ENCODE measurements at regions not wholly inside any gene's neighbourhood (a gene's known extent, or its start where the extent isn't known, plus 50 kb on each side); places are given as distances from the start of the nearest gene placed in this dataset.

DNA sequence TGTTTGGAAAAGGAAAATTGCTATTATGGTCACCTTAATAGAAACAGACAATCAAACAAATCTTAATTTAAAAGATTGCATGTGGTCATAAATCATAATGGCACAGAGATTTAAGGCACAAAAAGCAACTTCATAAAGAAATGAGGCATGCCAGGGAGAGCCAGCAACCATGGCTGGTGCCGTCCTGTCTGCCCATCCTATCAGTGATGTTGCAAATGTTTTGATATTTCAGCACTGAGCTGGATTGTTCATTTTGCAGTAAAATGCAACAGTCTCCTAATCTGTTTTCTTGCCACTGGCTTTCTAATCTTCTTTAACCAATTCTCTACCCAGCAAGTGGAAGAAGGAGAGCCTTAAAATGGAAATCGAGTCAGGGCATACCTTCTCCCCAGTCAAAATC lies 249.8 kb downstream of the SAMD5 start:
- no peak for DNase-seq (ENCODE audit: low spot score)

GRCh38 chr6:147759093-147759492 lies 250.6 kb downstream of the SAMD5 start:
- no peak for DNase-seq (ENCODE audit: low spot score)

DNA sequence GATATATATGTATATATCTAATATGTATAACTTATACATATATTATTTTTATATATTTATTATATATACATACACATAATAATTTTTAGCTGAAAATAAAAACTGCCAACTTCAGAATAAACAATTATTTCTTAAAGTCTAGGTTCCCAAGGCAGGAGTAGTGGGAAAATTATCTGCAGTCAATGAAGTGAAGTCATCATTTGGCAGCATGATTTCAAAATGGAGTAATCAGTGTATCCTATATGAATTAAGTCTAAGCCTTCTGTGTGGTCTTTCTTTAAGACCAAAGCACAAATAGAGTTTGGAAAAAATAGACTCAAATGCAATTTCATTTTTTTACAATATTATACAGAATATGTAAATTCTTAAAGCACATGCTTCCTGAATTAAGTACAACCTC lies 251.0 kb downstream of the SAMD5 start:
- DNase-seq (ENCODE audit: low spot score): no peak

DNA sequence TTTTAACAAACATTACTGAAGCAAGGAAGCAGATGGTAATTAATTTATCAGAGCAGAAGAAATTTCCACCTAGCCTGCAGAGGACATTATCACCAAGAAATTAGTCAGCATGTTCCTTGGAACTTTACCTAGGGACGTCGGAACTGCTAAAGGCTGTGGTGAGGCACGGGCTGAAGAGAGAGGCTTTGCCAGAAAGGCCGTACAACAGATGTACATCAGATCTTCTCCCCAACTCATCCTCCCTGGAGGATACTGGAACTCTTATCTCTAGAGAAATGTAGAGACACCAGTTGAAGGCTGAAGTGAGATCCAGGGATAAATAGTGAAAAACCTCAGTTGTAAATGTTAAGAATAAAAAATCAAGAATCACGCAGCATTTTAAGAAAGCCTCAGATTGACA lies 257.1 kb downstream of the SAMD5 start:
- no peak for DNase-seq (ENCODE audit: low spot score)

- no peak for DNase-seq (ENCODE audit: low spot score)
Observed at GRCh38 chr6:147768969-147769368, 260.5 kb downstream of the SAMD5 start.

DNA sequence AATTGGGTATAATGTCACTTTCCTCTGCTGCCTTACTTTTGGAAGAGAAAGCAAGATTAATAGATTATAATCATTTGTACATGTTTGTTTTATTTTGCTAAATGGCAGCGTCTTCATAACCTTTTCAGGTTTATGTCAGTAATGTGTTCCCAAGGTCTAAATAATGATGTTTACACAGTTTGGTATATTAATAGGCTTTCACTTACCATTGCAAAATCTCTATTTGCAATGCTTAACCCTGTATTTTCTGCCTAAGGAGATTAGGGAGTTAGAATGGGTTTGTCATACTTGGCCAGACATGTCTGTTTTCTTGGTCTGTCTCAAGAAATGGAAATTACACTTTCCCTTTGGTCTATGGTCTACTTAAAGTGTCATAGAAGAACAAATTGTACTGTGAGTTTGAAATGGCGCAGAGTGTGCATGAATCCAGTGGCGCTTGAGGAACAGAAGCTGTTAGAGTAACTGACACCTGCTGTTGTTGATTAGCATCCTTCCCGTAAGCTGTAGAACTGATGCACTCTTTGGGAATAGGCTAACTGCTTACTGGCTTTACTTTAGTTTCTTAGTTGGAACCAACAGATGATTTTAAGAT lies 261.1 kb downstream of the SAMD5 start:
- no peak for DNase-seq (ENCODE audit: low spot score)

GRCh38 chr6:147770221-147770620 lies 261.7 kb downstream of the SAMD5 start:
- DNase-seq (ENCODE audit: low spot score): no peak

GRCh38 chr6:147772724-147773123 lies 264.2 kb downstream of the SAMD5 start:
- DNase-seq (ENCODE audit: low spot score): no peak

- no peak for DNase-seq (ENCODE audit: low spot score)
Observed at GRCh38 chr6:147774856-147775255, 266.4 kb downstream of the SAMD5 start.

DNA sequence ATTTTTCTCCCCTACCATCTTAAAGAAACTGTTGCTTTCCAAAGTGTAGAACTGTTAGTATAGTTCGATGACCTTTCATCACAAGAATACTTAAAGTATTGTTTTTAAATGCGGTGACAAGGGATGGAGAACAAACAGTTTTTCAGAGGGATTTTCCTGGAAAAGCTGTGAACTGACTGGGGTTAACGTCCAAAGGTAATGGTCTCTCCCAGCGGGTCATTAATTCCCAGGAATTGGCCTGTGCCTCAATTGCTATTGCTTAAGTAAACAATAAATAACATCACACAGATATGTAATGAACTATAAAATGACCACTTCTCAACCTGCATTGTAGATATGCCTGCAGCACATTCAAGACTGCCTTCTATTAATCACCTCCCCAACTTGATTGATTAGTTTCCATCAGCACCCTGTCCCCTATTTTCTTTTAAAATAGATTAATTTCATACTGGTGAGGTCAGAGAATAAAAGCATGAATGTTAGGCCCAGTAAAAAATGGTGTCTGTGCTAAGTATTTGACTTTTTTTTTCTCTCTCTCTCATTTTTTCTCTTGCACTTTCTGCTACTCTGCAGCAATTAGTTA lies 268.2 kb downstream of the SAMD5 start:
- DNase-seq (ENCODE audit: low spot score): no peak

- DNase-seq (ENCODE audit: low spot score): no peak
Observed at GRCh38 chr6:147779624-147780023, 271.1 kb downstream of the SAMD5 start.

GRCh38 chr6:147782302-147782701 lies 273.8 kb downstream of the SAMD5 start:
- no peak for DNase-seq (ENCODE audit: low spot score)

GRCh38 chr6:147784371-147784770 lies 275.9 kb downstream of the SAMD5 start:
- DNase-seq (ENCODE audit: low spot score): no peak

GRCh38 chr6:147787417-147787816 lies 278.9 kb downstream of the SAMD5 start:
- no peak for DNase-seq (ENCODE audit: low spot score)

DNA sequence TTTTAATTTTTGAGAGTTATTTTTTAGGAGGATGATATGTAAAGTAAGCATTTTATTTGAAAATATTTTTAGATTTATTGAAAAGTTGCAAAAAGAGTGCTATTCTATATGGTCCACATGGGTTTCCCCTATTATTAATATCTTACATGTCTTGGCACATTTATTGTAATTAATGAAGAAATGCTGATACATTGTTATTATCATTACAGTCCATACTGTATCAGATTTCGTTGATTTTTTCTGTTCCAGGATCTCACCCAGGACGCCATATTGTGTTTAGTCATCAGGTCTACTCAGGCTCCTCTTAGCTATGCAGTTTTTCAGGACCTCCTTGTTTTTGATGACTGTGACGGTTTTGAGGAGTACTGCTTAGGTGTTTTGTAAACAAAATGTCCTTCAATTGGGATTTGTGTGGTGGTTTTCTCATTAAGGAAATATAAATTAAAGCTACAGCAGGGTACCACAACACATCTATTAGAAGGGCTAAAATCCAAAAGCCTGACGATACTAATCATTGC lies 281.0 kb downstream of the SAMD5 start:
- no peak for DNase-seq (ENCODE audit: low spot score)

DNA sequence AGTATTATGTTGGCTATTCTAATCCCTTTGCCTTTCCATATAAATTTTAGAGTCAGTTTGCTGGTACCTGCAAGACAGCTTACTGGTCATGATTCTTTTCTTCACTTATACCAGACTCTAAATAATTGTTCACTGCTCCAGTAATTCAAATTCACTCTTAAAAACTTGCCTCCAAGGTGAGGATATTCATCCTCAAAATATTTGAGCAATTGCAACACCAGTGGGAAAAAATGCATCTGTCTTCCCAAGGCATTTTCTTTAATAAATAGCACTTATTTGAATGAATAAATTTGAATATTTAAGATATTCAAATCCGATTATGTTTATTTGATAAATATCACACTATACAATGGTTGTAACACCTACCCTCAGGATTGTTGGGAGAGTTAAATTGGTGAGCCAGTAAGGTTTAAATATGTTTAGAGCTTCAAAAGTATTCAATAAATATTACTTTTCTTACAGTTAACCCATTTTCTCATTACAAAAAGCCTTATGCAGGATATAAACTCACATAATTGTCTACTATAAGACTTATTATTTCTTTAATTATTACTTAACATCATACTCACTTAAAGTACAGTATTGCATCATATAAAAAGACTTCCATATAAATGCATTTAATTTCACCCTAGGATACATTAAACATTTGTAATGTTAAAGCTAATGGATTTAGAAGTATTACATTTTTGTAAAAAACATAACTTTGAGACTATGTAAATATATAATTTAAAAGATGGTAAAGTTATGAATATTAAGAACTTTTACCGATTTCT lies 285.6 kb downstream of the SAMD5 start:
- no peak for DNase-seq (ENCODE audit: low spot score)

- DNase-seq (ENCODE audit: low spot score): no peak
Observed at GRCh38 chr6:147802459-147802858, 294.0 kb downstream of the SAMD5 start.

- DNase-seq (ENCODE audit: low spot score): no peak
Observed at GRCh38 chr6:147805155-147805554, 296.7 kb downstream of the SAMD5 start.

DNA sequence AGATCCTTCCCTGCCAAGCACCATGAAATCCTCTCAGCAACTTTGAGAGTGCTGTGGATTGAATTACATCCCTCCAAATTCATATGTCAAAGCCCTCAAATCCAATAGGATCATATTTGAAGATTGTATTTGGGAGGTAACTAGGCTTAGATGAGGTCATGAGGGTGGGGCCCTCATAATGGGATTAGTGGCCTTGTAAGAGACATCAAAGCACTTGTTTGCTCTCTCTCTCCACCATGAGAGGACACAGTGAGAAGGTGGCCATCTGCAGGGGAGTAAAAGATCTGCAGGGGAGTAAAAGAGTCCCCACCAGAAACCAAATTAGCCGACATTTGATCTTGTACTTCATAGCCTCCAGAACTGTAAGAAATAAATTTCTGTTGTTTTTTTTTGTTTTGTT lies 298.2 kb downstream of the SAMD5 start:
- DNase-seq (ENCODE audit: low spot score): no peak

DNA sequence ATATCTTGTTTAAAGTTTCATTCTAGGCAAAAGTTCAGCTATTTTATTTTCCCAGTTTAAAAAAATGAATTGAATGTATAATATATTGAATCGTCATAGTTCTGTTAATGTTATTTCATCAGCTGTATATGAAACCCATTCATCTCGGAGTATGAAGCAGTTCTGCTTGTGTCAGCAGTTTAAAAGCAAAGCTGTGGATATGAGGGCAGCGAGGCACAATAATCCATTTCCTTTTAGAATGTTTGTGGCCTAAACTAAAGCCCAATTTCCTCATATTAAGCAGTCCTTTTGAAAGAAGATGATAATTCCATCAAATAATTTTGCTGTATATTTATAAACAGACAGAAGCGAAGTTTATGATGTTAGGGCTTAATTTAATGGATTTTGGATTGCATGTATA lies 300.1 kb downstream of the SAMD5 start:
- no peak for DNase-seq (ENCODE audit: low spot score)

GRCh38 chr6:147811913-147812629 lies 303.6 kb downstream of the SAMD5 start:
- DNase-seq (ENCODE audit: low spot score): no peak

- no peak for DNase-seq (ENCODE audit: low spot score)
Observed at GRCh38 chr6:147817042-147817689, 308.7 kb downstream of the SAMD5 start.

All from activated CD4-positive, alpha-beta T cell treated with anti-CD3 and anti-CD28 coated beads, Interleukin-2, Interleukin-4, amounts not matched to agents 100 ng/mL and 50 ng/mL, durations not matched to agents 16 hours and 8 hours (primary cell).